ENCODE measurements at regions not wholly inside any gene's neighbourhood (a gene's known extent, or its start where the extent isn't known, plus 50 kb on each side); places are given as distances from the start of the nearest gene placed in this dataset.

DNA sequence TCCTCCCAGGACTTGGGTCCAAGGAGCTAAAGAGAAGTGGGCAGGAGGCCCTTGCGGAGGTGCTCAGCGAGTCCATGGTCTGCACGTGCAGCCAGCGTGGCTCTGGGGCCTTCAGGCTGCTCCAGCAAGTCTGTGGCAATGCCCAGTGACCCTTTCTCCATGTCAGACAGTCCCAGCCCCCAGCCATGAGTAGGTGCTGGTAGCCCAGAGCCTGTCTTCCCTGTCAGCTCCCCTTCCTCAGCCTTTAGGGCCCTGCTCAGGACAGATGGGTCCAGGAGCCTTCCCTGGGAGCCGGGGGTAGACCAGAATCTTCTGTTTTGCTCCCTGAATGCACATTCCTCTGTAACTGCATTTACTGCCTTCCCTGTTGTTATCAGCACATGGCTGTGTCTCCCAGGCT lies 147.2 kb upstream of the IRX2 start:
- peak; percentile 10 to 74 for DNase-seq (ENCODE audit: low spot score in 2 of 2)
- 84 to 86% methylated on average over 4 to 5 of the region's 5 CpGs for WGBS, 2 donors
- no peak overlapping the region for H3K4me3 ChIP-seq (ENCODE audit: low read depth, poor library complexity, severe bottlenecking)
- TF ChIP-seq, protein P1, sequence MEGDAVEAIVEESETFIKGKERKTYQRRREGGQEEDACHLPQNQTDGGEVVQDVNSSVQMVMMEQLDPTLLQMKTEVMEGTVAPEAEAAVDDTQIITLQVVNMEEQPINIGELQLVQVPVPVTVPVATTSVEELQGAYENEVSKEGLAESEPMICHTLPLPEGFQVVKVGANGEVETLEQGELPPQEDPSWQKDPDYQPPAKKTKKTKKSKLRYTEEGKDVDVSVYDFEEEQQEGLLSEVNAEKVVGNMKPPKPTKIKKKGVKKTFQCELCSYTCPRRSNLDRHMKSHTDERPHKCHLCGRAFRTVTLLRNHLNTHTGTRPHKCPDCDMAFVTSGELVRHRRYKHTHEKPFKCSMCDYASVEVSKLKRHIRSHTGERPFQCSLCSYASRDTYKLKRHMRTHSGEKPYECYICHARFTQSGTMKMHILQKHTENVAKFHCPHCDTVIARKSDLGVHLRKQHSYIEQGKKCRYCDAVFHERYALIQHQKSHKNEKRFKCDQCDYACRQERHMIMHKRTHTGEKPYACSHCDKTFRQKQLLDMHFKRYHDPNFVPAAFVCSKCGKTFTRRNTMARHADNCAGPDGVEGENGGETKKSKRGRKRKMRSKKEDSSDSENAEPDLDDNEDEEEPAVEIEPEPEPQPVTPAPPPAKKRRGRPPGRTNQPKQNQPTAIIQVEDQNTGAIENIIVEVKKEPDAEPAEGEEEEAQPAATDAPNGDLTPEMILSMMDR (IDR thresholded peaks at IDR 0.05) = no peak
- no peak for TF ChIP-seq POLR2A (IDR thresholded peaks at IDR 0.05)
- intact Hi-C loops (cut with DNase I; ENCODE audit: low total_unique reads) = no loop called here

DNA sequence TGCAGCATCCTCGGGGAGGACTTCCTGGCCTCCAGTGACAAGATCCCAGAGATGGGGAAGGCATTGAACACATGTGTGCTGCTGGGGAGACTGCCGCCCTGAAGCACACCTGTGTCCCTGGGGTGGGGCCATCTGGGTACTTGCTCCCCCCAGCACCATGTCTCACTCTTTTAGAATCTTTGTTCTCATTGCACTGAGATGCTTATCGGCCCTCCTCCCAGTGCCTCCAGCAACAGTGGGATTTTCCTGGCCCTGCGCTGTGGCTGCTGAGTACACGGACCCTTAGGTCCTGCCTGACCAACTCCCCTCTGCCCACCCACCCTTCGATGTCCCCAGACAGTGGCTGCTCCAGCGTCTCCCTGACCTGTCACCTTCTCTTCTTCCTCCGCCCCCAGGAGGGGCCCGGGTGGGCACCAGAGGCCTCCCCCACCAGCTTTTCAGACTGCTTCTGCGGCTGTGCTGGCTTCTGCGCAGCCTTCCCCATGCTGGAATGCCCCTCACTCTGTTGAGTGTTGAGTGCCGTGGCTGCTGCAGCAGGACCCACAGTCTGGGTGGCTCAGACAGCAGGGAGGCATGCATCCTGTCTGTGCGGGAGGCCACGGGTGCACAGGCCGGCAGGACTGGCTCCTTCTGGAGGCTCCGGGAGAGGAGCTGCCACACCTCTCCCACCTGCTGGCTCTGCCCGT lies 145.9 kb upstream of the IRX2 start:
- no peak overlapping the region for H3K4me3 ChIP-seq (ENCODE audit: low read depth, poor library complexity, severe bottlenecking)
- intact Hi-C loops (cut with DNase I; ENCODE audit: low total_unique reads) = no loop called here
- WGBS, 2 donors = 75 to 76% methylated on average over 17 of the region's 17 CpGs
- TF ChIP-seq, protein P1 (IDR thresholded peaks at IDR 0.05) = no peak
- TF ChIP-seq POLR2A (IDR thresholded peaks at IDR 0.05) = no peak
- peak in 1 of 2 donors; percentile 62 for DNase-seq (ENCODE audit: low spot score in 2 of 2)

DNA sequence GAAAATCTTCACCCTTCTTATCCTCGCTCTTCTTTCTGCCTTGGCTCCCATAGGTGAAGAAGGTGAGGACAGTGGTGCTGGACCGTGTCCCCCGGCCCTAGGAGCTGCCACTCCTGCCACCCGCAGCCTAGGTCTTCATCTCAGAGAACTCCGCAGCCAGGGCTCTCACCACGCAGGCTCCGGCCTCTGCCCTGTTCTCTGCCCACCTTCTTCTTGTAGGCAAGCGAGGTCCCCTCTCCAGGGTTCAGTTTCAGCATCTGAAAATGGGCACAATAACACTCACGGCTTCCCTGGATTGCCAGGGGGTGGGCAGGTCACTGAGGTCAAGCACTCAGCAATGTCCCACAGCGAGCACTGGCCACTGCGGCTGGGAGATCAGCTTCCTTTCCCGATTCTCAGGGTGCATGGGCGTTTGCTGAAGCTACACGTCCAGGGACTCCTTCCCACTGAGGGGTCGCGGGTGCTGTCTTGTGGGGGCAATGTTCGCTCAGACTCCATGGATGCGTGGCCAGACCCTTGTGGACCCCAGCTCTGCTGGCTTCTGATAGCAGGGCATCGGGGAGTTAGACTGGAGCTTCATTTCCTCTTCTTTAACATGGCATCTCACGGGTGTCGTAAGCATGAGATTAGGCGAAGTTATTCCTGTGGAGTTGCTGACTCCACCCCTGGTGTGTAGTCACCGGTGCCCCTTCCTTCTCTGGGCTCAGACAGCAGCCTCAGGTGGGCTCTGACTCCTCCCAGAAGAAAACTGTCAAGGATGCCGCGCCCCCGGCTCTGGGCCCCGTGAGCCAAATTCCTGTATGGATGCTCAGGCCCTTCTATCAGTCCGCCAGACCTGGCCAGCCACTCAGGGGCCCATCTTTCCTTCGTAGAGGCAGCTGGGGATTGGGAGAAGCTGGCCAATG lies 145.1 kb upstream of the IRX2 start:
- TF ChIP-seq POLR2A (IDR thresholded peaks at IDR 0.05) = no peak
- TF ChIP-seq, protein P1 (IDR thresholded peaks at IDR 0.05) = no peak
- peak in 1 of 2 donors; percentile 71 for DNase-seq (ENCODE audit: low spot score in 2 of 2)
- 82 to 87% methylated on average over 29 of the region's 29 CpGs for WGBS, 2 donors
- no peak overlapping the region for H3K4me3 ChIP-seq (ENCODE audit: low read depth, poor library complexity, severe bottlenecking)
- intact Hi-C loops (cut with DNase I; ENCODE audit: low total_unique reads) = no loop called here

DNA sequence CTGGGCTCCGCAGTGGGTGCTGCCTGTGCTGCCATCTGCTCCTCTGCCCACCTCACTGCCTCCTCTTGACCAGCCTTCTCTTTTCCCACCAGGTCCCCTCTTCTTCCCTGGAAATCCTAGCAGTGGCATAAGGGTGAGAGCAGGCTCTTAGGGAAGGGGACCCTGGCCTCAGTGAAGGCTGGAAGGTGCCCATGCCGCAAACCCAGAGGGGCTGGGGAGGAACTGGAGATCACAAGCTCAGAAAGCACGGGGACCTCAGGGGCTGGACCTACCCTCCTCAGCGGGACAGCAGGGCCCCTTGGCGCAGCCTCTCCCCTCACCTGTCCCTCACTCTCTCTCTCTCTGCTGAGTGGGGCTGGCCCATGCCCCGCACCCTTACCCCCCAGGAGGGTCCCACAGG lies 144.4 kb upstream of the IRX2 start:
- intact Hi-C loops (cut with DNase I; ENCODE audit: low total_unique reads) = no loop called here
- peak; percentile 5 to 72 for DNase-seq (ENCODE audit: low spot score in 2 of 2)
- 76 to 90% methylated on average over 5 of the region's 6 CpGs for WGBS, 2 donors

DNA sequence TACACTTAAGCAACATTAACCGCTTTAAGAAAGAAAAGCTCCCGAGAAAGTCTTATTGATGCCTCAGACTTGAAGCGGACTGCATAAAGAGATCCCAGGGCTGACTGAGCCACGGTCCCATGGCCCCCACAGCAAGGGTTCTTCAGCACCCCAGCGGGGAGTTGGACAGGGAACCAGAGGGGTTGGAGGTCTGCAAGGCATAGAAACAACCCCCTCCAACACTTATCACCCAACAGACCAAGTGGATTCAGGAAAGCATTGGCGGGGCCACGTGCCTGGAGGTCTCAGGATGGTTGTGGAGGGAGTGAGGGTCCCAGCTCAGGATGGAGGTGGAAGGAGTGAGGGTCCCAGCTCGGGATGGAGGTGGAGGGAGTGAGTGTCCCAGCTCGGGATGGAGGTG lies 143.7 kb upstream of the IRX2 start:
- no peak overlapping the region for H3K4me3 ChIP-seq (ENCODE audit: low read depth, poor library complexity, severe bottlenecking)
- WGBS, 2 donors = 86 to 90% methylated on average over 9 of the region's 9 CpGs
- intact Hi-C loops (cut with DNase I; ENCODE audit: low total_unique reads) = no loop called here
- DNase-seq (ENCODE audit: low spot score in 2 of 2) = peak; percentile 0 to 52
- TF ChIP-seq, protein P1 (IDR thresholded peaks at IDR 0.05) = no peak
- TF ChIP-seq POLR2A (IDR thresholded peaks at IDR 0.05) = no peak

More for the DNA sequence above, 144.4 kb upstream of the IRX2 start:
- TF ChIP-seq, protein P1 (IDR thresholded peaks at IDR 0.05) = no peak
- no peak for TF ChIP-seq POLR2A (IDR thresholded peaks at IDR 0.05)
- no peak overlapping the region for H3K4me3 ChIP-seq (ENCODE audit: low read depth, poor library complexity, severe bottlenecking)

Data from lower leg skin (tissue), 4 donors.